GM21723 (cell line): ENCODE measurements at regions not wholly inside any gene's neighbourhood (a gene's known extent, or its start where the extent isn't known, plus 50 kb on each side); places are given as distances from the start of the nearest gene placed in this dataset.

ENCODE experiments used
- ATAC-seq: cut with Tn5 transposase; IDR thresholded peaks from one replicate; pipeline ENCODE4 v1.9.1; 2021; ENCODE audit warnings: mild to moderate bottlenecking, moderate library complexity; ENCODE audit not compliant: unreplicated experiment

GRCh38 chr12:63321373-63321772 is 170.4 kb upstream of the AVPR1A start:
- ATAC-seq = no peak

GRCh38 chr12:63319936-63320633 is 169.1 kb upstream of the AVPR1A start:
- ATAC-seq = no peak

GRCh38 chr12:63319386-63319785 is 168.4 kb upstream of the AVPR1A start:
- peak; percentile 70 for ATAC-seq

- ATAC-seq = no peak
Observed at GRCh38 chr12:63318933-63319332, 167.9 kb upstream of the AVPR1A start.

GRCh38 chr12:63318313-63318712 is 167.3 kb upstream of the AVPR1A start:
- no peak for ATAC-seq

- no peak for ATAC-seq
Observed at GRCh38 chr12:63317880-63318279, 166.9 kb upstream of the AVPR1A start.

- no peak for ATAC-seq
Observed at GRCh38 chr12:63317286-63317846, 166.4 kb upstream of the AVPR1A start.

GRCh38 chr12:63313139-63313538 is 162.1 kb upstream of the AVPR1A start:
- no peak for ATAC-seq

GRCh38 chr12:63308671-63309070 is 157.7 kb upstream of the AVPR1A start:
- no peak for ATAC-seq

- no peak for ATAC-seq
Observed at GRCh38 chr12:63307849-63308248, 156.8 kb upstream of the AVPR1A start.

GRCh38 chr12:63305901-63306875 is 155.2 kb upstream of the AVPR1A start:
- ATAC-seq = peak; percentile 43

- ATAC-seq = no peak
Observed at GRCh38 chr12:63304887-63305316, 153.9 kb upstream of the AVPR1A start.

GRCh38 chr12:63302941-63303536 is 152.0 kb upstream of the AVPR1A start:
- peak; percentile 33 for ATAC-seq

GRCh38 chr12:63302269-63302940 is 151.4 kb upstream of the AVPR1A start:
- ATAC-seq = peak; percentile 76

GRCh38 chr12:63301311-63301710 is 150.3 kb upstream of the AVPR1A start:
- no peak for ATAC-seq

GRCh38 chr12:63298386-63298930 is 147.5 kb upstream of the AVPR1A start:
- ATAC-seq = no peak

- ATAC-seq = no peak
Observed at GRCh38 chr12:63294327-63294632, 143.3 kb upstream of the AVPR1A start.

- ATAC-seq = no peak
Observed at GRCh38 chr12:63292471-63293221, 141.6 kb upstream of the AVPR1A start.

- peak; percentile 87 for ATAC-seq
Observed at GRCh38 chr12:63276537-63277365, 125.8 kb upstream of the AVPR1A start.
